ENCODE measurements at regions not wholly inside any gene's neighbourhood (a gene's known extent, or its start where the extent isn't known, plus 50 kb on each side); places are given as distances from the start of the nearest gene placed in this dataset.

GRCh38 chr16:35532576-35532975, 2073.2 kb downstream of the TP53TG3F start:
- Histone ChIP-seq H3K9ac (ENCODE audit: insufficient read length, low read depth) (no peak overlapping the region), H3K27me3 (ENCODE audit: insufficient read depth, insufficient read length) (no peaks in the 10 kb centered on the region), H3K36me3 (ENCODE audit: insufficient read depth, insufficient read length, low read length) (no peaks in the 10 kb centered on the region), H3K4me1 (ENCODE audit: insufficient read depth, insufficient read length) (peaks cover 9% of the 10 kb centered on the region), H3K4me3 (ENCODE audit: insufficient read length, low read depth) (no peak overlapping the region), H3K9me3 (ENCODE audit: insufficient read depth, low read length) (peaks cover 4% of the 10 kb centered on the region)
- no peak for TF ChIP-seq YY1 (IDR thresholded peaks at IDR 0.05; ENCODE audit: insufficient read depth, insufficient read length)
- TF ChIP-seq SUZ12 (IDR thresholded peaks at IDR 0.05; ENCODE audit: extremely low read depth, insufficient read depth, insufficient read length) = no peak
- no peak for TF ChIP-seq ZNF274 (IDR thresholded peaks at IDR 0.05; ENCODE audit: low read depth, low read length)
- no peak for DNase-seq (ENCODE audit: low read depth, low spot score)

GRCh38 chr16:35533683-35534082, 2074.3 kb downstream of the TP53TG3F start:
- Histone ChIP-seq H3K4me3 (ENCODE audit: insufficient read length, low read depth) (no peak overlapping the region), H3K36me3 (ENCODE audit: insufficient read depth, insufficient read length, low read length) (no peaks in the 10 kb centered on the region), H3K9ac (ENCODE audit: insufficient read length, low read depth) (no peak overlapping the region), H3K27me3 (ENCODE audit: insufficient read depth, insufficient read length) (no peaks in the 10 kb centered on the region), H3K9me3 (ENCODE audit: insufficient read depth, low read length) (peaks cover 4% of the 10 kb centered on the region), H3K4me1 (ENCODE audit: insufficient read depth, insufficient read length) (peaks cover 9% of the 10 kb centered on the region)
- DNase-seq (ENCODE audit: low read depth, low spot score) = no peak
- TF ChIP-seq ZNF274 (IDR thresholded peaks at IDR 0.05; ENCODE audit: low read depth, low read length) (no peak), YY1 (IDR thresholded peaks at IDR 0.05; ENCODE audit: insufficient read depth, insufficient read length) (no peak), SUZ12 (IDR thresholded peaks at IDR 0.05; ENCODE audit: extremely low read depth, insufficient read depth, insufficient read length) (no peak)

- Histone ChIP-seq H3K36me3 (ENCODE audit: insufficient read depth, insufficient read length, low read length) (no peaks in the 10 kb centered on the region), H3K4me1 (ENCODE audit: insufficient read depth, insufficient read length) (no peaks in the 10 kb centered on the region), H3K9me3 (ENCODE audit: insufficient read depth, low read length) (no peaks in the 10 kb centered on the region), H3K27me3 (ENCODE audit: insufficient read depth, insufficient read length) (no peaks in the 10 kb centered on the region), H3K9ac (ENCODE audit: insufficient read length, low read depth) (no peak overlapping the region), H3K4me3 (ENCODE audit: insufficient read length, low read depth) (no peak overlapping the region)
- DNase-seq (ENCODE audit: low read depth, low spot score) = no peak
- TF ChIP-seq ZNF274 (IDR thresholded peaks at IDR 0.05; ENCODE audit: low read depth, low read length) = no peak
- TF ChIP-seq SUZ12 (IDR thresholded peaks at IDR 0.05; ENCODE audit: extremely low read depth, insufficient read depth, insufficient read length) = no peak
Measured at GRCh38 chr16:35543486-35543885, 2084.1 kb downstream of the TP53TG3F start.

- no peak overlapping the region for H3K4me3 ChIP-seq (ENCODE audit: insufficient read length, low read depth)
- H3K27me3 ChIP-seq (ENCODE audit: insufficient read depth, insufficient read length) = no peaks in the 10 kb centered on the region
- DNase-seq (ENCODE audit: low read depth, low spot score) = no peak
- no peaks in the 10 kb centered on the region for H3K4me1 ChIP-seq (ENCODE audit: insufficient read depth, insufficient read length)
- no peaks in the 10 kb centered on the region for H3K36me3 ChIP-seq (ENCODE audit: insufficient read depth, insufficient read length, low read length)
- TF ChIP-seq ZNF274 (IDR thresholded peaks at IDR 0.05; ENCODE audit: low read depth, low read length) (no peak), SUZ12 (IDR thresholded peaks at IDR 0.05; ENCODE audit: extremely low read depth, insufficient read depth, insufficient read length) (no peak), YY1 (IDR thresholded peaks at IDR 0.05; ENCODE audit: insufficient read depth, insufficient read length) (no peak)
- no peaks in the 10 kb centered on the region for H3K9me3 ChIP-seq (ENCODE audit: insufficient read depth, low read length)
- H3K9ac ChIP-seq (ENCODE audit: insufficient read length, low read depth) = no peak overlapping the region
Measured at GRCh38 chr16:35552763-35553162, 2093.4 kb downstream of the TP53TG3F start.

- no peak for DNase-seq (ENCODE audit: low read depth, low spot score)
- Histone ChIP-seq H3K4me1 (ENCODE audit: insufficient read depth, insufficient read length) (no peaks in the 10 kb centered on the region), H3K36me3 (ENCODE audit: insufficient read depth, insufficient read length, low read length) (no peaks in the 10 kb centered on the region), H3K9ac (ENCODE audit: insufficient read length, low read depth) (no peak overlapping the region), H3K9me3 (ENCODE audit: insufficient read depth, low read length) (no peaks in the 10 kb centered on the region), H3K4me3 (ENCODE audit: insufficient read length, low read depth) (no peak overlapping the region), H3K27me3 (ENCODE audit: insufficient read depth, insufficient read length) (no peaks in the 10 kb centered on the region)
- no peak for TF ChIP-seq ZNF274 (IDR thresholded peaks at IDR 0.05; ENCODE audit: low read depth, low read length)
- no peak for TF ChIP-seq YY1 (IDR thresholded peaks at IDR 0.05; ENCODE audit: insufficient read depth, insufficient read length)
- no peak for TF ChIP-seq SUZ12 (IDR thresholded peaks at IDR 0.05; ENCODE audit: extremely low read depth, insufficient read depth, insufficient read length)
Measured at GRCh38 chr16:35557731-35558130, 2098.3 kb downstream of the TP53TG3F start.

DNA sequence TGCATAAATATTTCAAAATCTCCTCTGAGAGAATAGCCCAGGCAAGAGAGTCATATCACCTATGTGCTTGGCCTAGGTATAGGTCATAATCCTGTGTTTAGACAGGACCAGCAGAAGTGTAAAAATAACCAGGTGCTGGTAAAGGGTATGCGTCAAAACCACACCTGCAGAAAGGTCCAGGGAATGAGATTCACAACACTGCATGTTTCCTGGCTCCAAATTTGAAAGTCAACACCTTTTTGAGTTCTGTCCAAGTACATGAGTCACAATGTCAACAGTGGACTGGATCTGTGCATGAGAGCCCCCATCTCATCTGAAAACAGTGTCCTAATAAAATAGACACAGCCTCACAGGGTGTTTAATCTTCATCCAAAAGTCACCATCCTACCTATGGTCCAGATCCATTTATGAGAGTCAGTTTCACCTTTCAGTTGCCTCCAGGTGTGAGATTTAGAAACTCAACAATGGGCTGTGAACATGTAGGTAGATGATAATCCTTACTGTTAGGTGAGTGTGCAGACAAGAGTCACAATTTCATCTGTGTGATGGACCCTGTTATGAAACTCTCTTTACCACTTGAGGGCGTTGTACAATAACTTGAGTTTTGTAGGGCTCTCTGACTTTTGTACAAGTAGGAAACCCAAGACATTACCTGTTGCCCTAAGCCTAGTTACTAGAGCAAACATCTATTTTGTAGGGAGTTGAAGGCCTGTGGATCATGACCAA, 2100.7 kb downstream of the TP53TG3F start:
- Histone ChIP-seq H3K27me3 (ENCODE audit: insufficient read depth, insufficient read length) (no peaks in the 10 kb centered on the region), H3K36me3 (ENCODE audit: insufficient read depth, insufficient read length, low read length) (no peaks in the 10 kb centered on the region), H3K4me3 (ENCODE audit: insufficient read length, low read depth) (no peak overlapping the region), H3K4me1 (ENCODE audit: insufficient read depth, insufficient read length) (no peaks in the 10 kb centered on the region), H3K9ac (ENCODE audit: insufficient read length, low read depth) (no peak overlapping the region), H3K9me3 (ENCODE audit: insufficient read depth, low read length) (no peaks in the 10 kb centered on the region)
- TF ChIP-seq YY1 (IDR thresholded peaks at IDR 0.05; ENCODE audit: insufficient read depth, insufficient read length) (no peak), ZNF274 (IDR thresholded peaks at IDR 0.05; ENCODE audit: low read depth, low read length) (no peak), SUZ12 (IDR thresholded peaks at IDR 0.05; ENCODE audit: extremely low read depth, insufficient read depth, insufficient read length) (no peak)
- no peak for DNase-seq (ENCODE audit: low read depth, low spot score)

DNA sequence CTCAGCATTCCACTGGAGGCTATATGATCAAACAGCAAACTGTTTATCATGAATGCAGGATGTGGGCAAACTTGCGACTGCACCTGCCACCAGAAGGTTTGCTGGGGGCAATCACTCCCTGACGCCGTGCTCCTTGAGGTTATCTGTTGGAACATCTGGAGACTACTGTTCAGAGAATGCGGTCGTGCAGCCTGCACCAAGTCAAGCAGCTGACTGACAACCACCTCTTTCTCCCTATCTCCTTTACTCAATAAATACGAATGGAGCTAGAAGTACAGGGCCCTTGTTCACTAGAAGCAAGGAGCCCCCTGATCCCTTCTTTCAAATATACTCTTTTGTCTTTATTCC, 2101.2 kb downstream of the TP53TG3F start:
- Histone ChIP-seq H3K27me3 (ENCODE audit: insufficient read depth, insufficient read length) (no peaks in the 10 kb centered on the region), H3K4me3 (ENCODE audit: insufficient read length, low read depth) (no peak overlapping the region), H3K36me3 (ENCODE audit: insufficient read depth, insufficient read length, low read length) (no peaks in the 10 kb centered on the region), H3K9ac (ENCODE audit: insufficient read length, low read depth) (no peak overlapping the region), H3K4me1 (ENCODE audit: insufficient read depth, insufficient read length) (no peaks in the 10 kb centered on the region), H3K9me3 (ENCODE audit: insufficient read depth, low read length) (no peaks in the 10 kb centered on the region)
- no peak for TF ChIP-seq YY1 (IDR thresholded peaks at IDR 0.05; ENCODE audit: insufficient read depth, insufficient read length)
- no peak for TF ChIP-seq SUZ12 (IDR thresholded peaks at IDR 0.05; ENCODE audit: extremely low read depth, insufficient read depth, insufficient read length)
- no peak for TF ChIP-seq ZNF274 (IDR thresholded peaks at IDR 0.05; ENCODE audit: low read depth, low read length)
- DNase-seq (ENCODE audit: low read depth, low spot score) = no peak

Measured in NT2/D1 (cell line).